OCI-LY7 (cell line): ENCODE measurements at regions not wholly inside any gene's neighbourhood (a gene's known extent, or its start where the extent isn't known, plus 50 kb on each side); places are given as distances from the start of the nearest gene placed in this dataset.

ENCODE experiments used
- BruUV-seq: library from RNA; stranded (reverse); fragments of 400-500 nt; replicated peaks from 2 replicates; lab custom pipeline; 2021; lab: Mats Ljungman, UMichigan
- CTCF ChIA-PET: fragments of 300-600 bp; sonication (Branson Sonifier 250); formaldehyde crosslinking; loops from one replicate; lab custom pipeline; 2022; ENCODE audit warnings: antibody characterized with exemption; ENCODE audit not compliant: unreplicated experiment; lab: Charles Lee
- POLR2A ChIA-PET: fragments of 300-600 bp; sonication (Branson Sonifier 250); formaldehyde crosslinking; loops from one replicate; lab custom pipeline; 2022; ENCODE audit warnings: antibody characterized with exemption; lab: Charles Lee
- DNase-seq: peaks from one replicate; pipeline ENCODE4 v3.0.0-alpha.2; 2015; ENCODE audit warnings: low spot score
- H2AFZ ChIP-seq: fragments of 200-600 bp; sonication (generic), shearing (Covaris generic); 2 replicates; pipeline ENCODE4 v1.6.1; 2014; ENCODE audit warnings: mild to moderate bottlenecking, antibody characterized with exemption, low read length, moderate library complexity
- H3K27ac ChIP-seq: fragments of 200-600 bp; sonication (generic); 2 replicates; pipeline ENCODE4 v1.5.1; 2014; ENCODE audit warnings: mixed run types, low read depth, mild to moderate bottlenecking, moderate library complexity, low read length, inconsistent platforms; ENCODE audit not compliant: poor library complexity, severe bottlenecking
- H3K36me3 ChIP-seq: fragments of 200-600 bp; sonication (generic); 2 replicates; pipeline ENCODE4 v1.6.1; 2014; ENCODE audit warnings: mild to moderate bottlenecking, antibody characterized with exemption, low read length, moderate library complexity, mixed read lengths; ENCODE audit not compliant: insufficient read depth
- H3K4me1 ChIP-seq: fragments of 200-600 bp; sonication (generic); 2 replicates; pipeline ENCODE4 v1.5.1; 2014; ENCODE audit warnings: mild to moderate bottlenecking, low read length; ENCODE audit not compliant: insufficient read depth, poor library complexity, severe bottlenecking
- H3K4me2 ChIP-seq: fragments of 200-600 bp; sonication (generic); 2 replicates; pipeline ENCODE4 v1.6.1; 2014; ENCODE audit warnings: mild to moderate bottlenecking, low read length
- H3K4me3 ChIP-seq: fragments of 200-600 bp; sonication (generic); 2 replicates; pipeline ENCODE4 v1.5.1; 2014; ENCODE audit warnings: mild to moderate bottlenecking, low read depth, low read length; ENCODE audit not compliant: poor library complexity, severe bottlenecking
- H3K79me2 ChIP-seq: fragments of 200-600 bp; sonication (generic); 2 replicates; pipeline ENCODE4 v1.6.1; 2016; ENCODE audit warnings: low read depth, mild to moderate bottlenecking, low read length, moderate library complexity, mixed read lengths; ENCODE audit not compliant: insufficient read depth
- H3K9me2 ChIP-seq: fragments of 200-600 bp; sonication (generic); 2 replicates; pipeline ENCODE4 v1.6.1; 2016; ENCODE audit warnings: mild to moderate bottlenecking, low read length, mixed read lengths; ENCODE audit not compliant: insufficient read depth
- H3K9me3 ChIP-seq: fragments of 200-600 bp; sonication (generic); 2 replicates; pipeline ENCODE4 v1.6.1; 2014; ENCODE audit warnings: mild to moderate bottlenecking, mixed run types, low read length, mixed read lengths
- H4K20me1 ChIP-seq: fragments of 200-600 bp; sonication (generic); 2 replicates; pipeline ENCODE4 v1.6.1; 2014; ENCODE audit warnings: mild to moderate bottlenecking, antibody characterized with exemption, low read length, moderate library complexity, mixed read lengths; ENCODE audit not compliant: insufficient read depth
- EZH2phosphoT487 ChIP-seq: fragments of 200-600 bp; sonication (generic); IDR thresholded peaks from 2 replicates; pipeline ENCODE4 v1.6.1; 2018; ENCODE audit warnings: low read depth, borderline replicate concordance, mild to moderate bottlenecking, mixed run types, antibody characterized with exemption, low read length, moderate library complexity, mixed read lengths
- intact Hi-C: fragments of 100-400 bp; cut with micrococcal nuclease; formaldehyde crosslinking; loops from one replicate; pipeline ENCODE4 v1.10.0; 2022; ENCODE audit not compliant: unreplicated experiment
- TF ChIP-seq, protein P1 (sequence below): fragments of 200-600 bp; sonication (generic); conservative IDR thresholded peaks from 2 replicates; pipeline ENCODE4 v1.5.1; 2014; ENCODE audit warnings: mild to moderate bottlenecking, antibody characterized with exemption, low read length, moderate library complexity, mixed read lengths

GRCh38 chr21:17668479-17669140 is 55.9 kb upstream of the BTG3 start:
- TF ChIP-seq, protein P1, sequence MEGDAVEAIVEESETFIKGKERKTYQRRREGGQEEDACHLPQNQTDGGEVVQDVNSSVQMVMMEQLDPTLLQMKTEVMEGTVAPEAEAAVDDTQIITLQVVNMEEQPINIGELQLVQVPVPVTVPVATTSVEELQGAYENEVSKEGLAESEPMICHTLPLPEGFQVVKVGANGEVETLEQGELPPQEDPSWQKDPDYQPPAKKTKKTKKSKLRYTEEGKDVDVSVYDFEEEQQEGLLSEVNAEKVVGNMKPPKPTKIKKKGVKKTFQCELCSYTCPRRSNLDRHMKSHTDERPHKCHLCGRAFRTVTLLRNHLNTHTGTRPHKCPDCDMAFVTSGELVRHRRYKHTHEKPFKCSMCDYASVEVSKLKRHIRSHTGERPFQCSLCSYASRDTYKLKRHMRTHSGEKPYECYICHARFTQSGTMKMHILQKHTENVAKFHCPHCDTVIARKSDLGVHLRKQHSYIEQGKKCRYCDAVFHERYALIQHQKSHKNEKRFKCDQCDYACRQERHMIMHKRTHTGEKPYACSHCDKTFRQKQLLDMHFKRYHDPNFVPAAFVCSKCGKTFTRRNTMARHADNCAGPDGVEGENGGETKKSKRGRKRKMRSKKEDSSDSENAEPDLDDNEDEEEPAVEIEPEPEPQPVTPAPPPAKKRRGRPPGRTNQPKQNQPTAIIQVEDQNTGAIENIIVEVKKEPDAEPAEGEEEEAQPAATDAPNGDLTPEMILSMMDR: no peak
- no peak for TF ChIP-seq EZH2phosphoT487
- Histone ChIP-seq H4K20me1 (no peaks in the 10 kb centered on the region), H3K4me2 (no peak overlapping the region), H3K9me2 (no peaks in the 10 kb centered on the region), H3K36me3 (no peaks in the 10 kb centered on the region), H3K79me2 (no peaks in the 10 kb centered on the region), H3K9me3 (no peaks in the 10 kb centered on the region), H3K27ac (no peak overlapping the region), H3K4me3 (no peak overlapping the region), H2AFZ (no peak overlapping the region), H3K4me1 (no peaks in the 10 kb centered on the region)
- CTCF ChIA-PET: no interaction called here
- intact Hi-C loops: no loop called here
- POLR2A ChIA-PET: interaction anchor here (0.5 to 0.7 kb wide), 2 partner anchors 166 to 312 kb away, joined by 5 to 7 read pairs; no protein-coding TSS in a partner anchor
- no TSS peak for BruUV-seq
- no peak for DNase-seq

- Histone ChIP-seq H3K27ac (no peak overlapping the region), H3K4me3 (no peak overlapping the region), H2AFZ (no peak overlapping the region), H3K79me2 (no peaks in the 10 kb centered on the region), H3K9me3 (no peaks in the 10 kb centered on the region), H3K4me1 (no peaks in the 10 kb centered on the region), H3K9me2 (no peaks in the 10 kb centered on the region), H4K20me1 (no peaks in the 10 kb centered on the region), H3K36me3 (no peaks in the 10 kb centered on the region), H3K4me2 (no peak overlapping the region)
- BruUV-seq: no TSS peak
- TF ChIP-seq, protein P1: no peak
- no peak for TF ChIP-seq EZH2phosphoT487
- ChIA-PET POLR2A (interaction anchor here (0.5 to 1.0 kb wide), 2 partner anchors 9 to 38 kb away, joined by 3 to 4 read pairs; no protein-coding TSS in a partner anchor), CTCF (no interaction called here)
- DNase-seq: no peak
- intact Hi-C loops: no loop called here
Observed at GRCh38 chr21:17667256-17667655, 54.6 kb upstream of the BTG3 start.
